ENCODE measurements at regions not wholly inside any gene's neighbourhood (a gene's known extent, or its start where the extent isn't known, plus 50 kb on each side); places are given as distances from the start of the nearest gene placed in this dataset.

GRCh38 chr14:45728434-45729225 is 475.6 kb upstream of the MIS18BP1 start:
- Histone ChIP-seq H3K9me2 (ENCODE audit: insufficient read depth) (no peaks in the 10 kb centered on the region), H4K20me1 (replicated peaks; ENCODE audit: insufficient read depth) (no peaks in the 10 kb centered on the region), H3K27me3 (ENCODE audit: insufficient read depth) (no peaks in the 10 kb centered on the region), H3K4me3 (no peak overlapping the region), H3K79me2 (replicated peaks; ENCODE audit: insufficient read depth) (no peaks in the 10 kb centered on the region), H3F3A (replicated peaks; ENCODE audit: low read depth) (no peaks in the 10 kb centered on the region), H3K4me1 (ENCODE audit: insufficient read depth) (no peaks in the 10 kb centered on the region), H3K27ac (ENCODE audit: low read depth) (no peak overlapping the region), H3K4me2 (no peak overlapping the region), H3K36me3 (ENCODE audit: insufficient read depth) (no peaks in the 10 kb centered on the region), H2AFZ (no peak overlapping the region)
- no peak for DNase-seq (ENCODE audit: low spot score)
- H3K27me3 Mint-ChIP-seq (ENCODE audit: insufficient read depth, low read depth, poor library complexity): peaks cover 3% of the 10 kb centered on the region
- H3K4me3 Mint-ChIP-seq: no peak overlapping the region
- H3K36me3 Mint-ChIP-seq (ENCODE audit: low read depth): no peaks in the 10 kb centered on the region
- TF ChIP-seq CREB1 (CRISPR knock-in tag; IDR thresholded peaks at IDR 0.05; ENCODE audit: low read depth): no peak
- TF ChIP-seq POLR2AphosphoS5 (IDR thresholded peaks at IDR 0.05; ENCODE audit: low read depth): no peak
- TF ChIP-seq ETS1 (IDR thresholded peaks at IDR 0.05): no peak
- TF ChIP-seq ZNF114 (CRISPR knock-in tag; IDR thresholded peaks at IDR 0.05): no peak
- ATAC-seq: no peak
- H3K9me3 Mint-ChIP-seq: no peaks in the 10 kb centered on the region
- no peaks in the 10 kb centered on the region for H3K4me1 Mint-ChIP-seq
- H3K27ac Mint-ChIP-seq: no peak overlapping the region

- no peaks in the 10 kb centered on the region for H3K79me2 ChIP-seq (replicated peaks; ENCODE audit: insufficient read depth)
- H3K36me3 Mint-ChIP-seq (ENCODE audit: low read depth): no peaks in the 10 kb centered on the region
- no peaks in the 10 kb centered on the region for H3F3A ChIP-seq (replicated peaks; ENCODE audit: low read depth)
- no peaks in the 10 kb centered on the region for H3K9me3 Mint-ChIP-seq
- no peak overlapping the region for H3K27ac Mint-ChIP-seq
- no peaks in the 10 kb centered on the region for H3K36me3 ChIP-seq (ENCODE audit: insufficient read depth)
- H2AFZ ChIP-seq: no peak overlapping the region
- DNase-seq (ENCODE audit: low spot score) (no peak), ATAC-seq (no peak)
- no peak overlapping the region for H3K4me3 Mint-ChIP-seq
- H3K4me2 ChIP-seq: no peak overlapping the region
- no peak for TF ChIP-seq REST (IDR thresholded peaks at IDR 0.05; ENCODE audit: unreplicated experiment)
- TF ChIP-seq STAT1 (IDR thresholded peaks at IDR 0.05; ENCODE audit: unreplicated experiment): no peak
- TF ChIP-seq ZNF331 (CRISPR knock-in tag; IDR thresholded peaks at IDR 0.05; ENCODE audit: low read depth): no peak
- TF ChIP-seq JUNB (IDR thresholded peaks at IDR 0.05; ENCODE audit: unreplicated experiment): no peak
- no peak for TF ChIP-seq CTCF (conservative IDR thresholded peaks at IDR 0.05; ENCODE audit: low read depth in 2 of 2)
- no peak for TF ChIP-seq EZH2phosphoT487 (IDR thresholded peaks at IDR 0.05; ENCODE audit: unreplicated experiment)
- no peak for TF ChIP-seq ZNF114 (CRISPR knock-in tag; IDR thresholded peaks at IDR 0.05)
- TF ChIP-seq CREB1 (CRISPR knock-in tag; IDR thresholded peaks at IDR 0.05; ENCODE audit: low read depth): no peak
- no peak for TF ChIP-seq EZH2 (IDR thresholded peaks at IDR 0.05; ENCODE audit: low read depth, unreplicated experiment)
- TF ChIP-seq ETS1 (IDR thresholded peaks at IDR 0.05): no peak
- peaks cover 3% of the 10 kb centered on the region for H3K27me3 Mint-ChIP-seq (ENCODE audit: insufficient read depth, low read depth, poor library complexity)
- H3K9me2 ChIP-seq (ENCODE audit: insufficient read depth): no peaks in the 10 kb centered on the region
- H3K4me3 ChIP-seq: no peak overlapping the region
- H3K27me3 ChIP-seq (ENCODE audit: insufficient read depth): no peaks in the 10 kb centered on the region
- H3K27ac ChIP-seq (ENCODE audit: low read depth): no peak overlapping the region
- H3K4me1 ChIP-seq (ENCODE audit: insufficient read depth): no peaks in the 10 kb centered on the region
- no peaks in the 10 kb centered on the region for H4K20me1 ChIP-seq (replicated peaks; ENCODE audit: insufficient read depth)
- no peaks in the 10 kb centered on the region for H3K4me1 Mint-ChIP-seq
Observed at GRCh38 chr14:45727133-45727532, 474.1 kb upstream of the MIS18BP1 start.

Measured in GM23338 (cell line).